ENCODE measurements at regions not wholly inside any gene's neighbourhood (a gene's known extent, or its start where the extent isn't known, plus 50 kb on each side); places are given as distances from the start of the nearest gene placed in this dataset.

DNA sequence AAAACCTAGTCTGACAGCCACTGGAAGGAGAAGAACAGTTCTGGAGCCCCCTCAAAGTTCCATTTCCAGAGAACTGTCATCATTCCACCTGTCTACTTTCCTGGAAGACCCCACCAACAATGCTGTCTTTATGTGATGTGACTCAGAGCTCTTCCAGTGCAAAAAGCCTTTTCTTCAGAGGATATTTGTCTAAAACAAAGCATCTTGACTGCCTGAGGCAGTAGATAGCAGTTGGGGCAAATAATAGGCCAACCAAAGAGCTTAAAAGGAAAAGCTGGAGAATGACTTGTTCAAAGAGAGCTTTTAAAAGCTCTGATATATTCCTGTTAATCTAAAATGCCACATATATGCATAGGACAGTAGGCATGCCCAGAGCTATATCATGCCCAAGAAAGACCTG, 62.6 kb downstream of the MIS18A start:
- ATAC-seq, result no peak
- intact Hi-C loops (cut with DNase I), result no loop called here
- no peak overlapping the region for H3K27ac ChIP-seq

DNA sequence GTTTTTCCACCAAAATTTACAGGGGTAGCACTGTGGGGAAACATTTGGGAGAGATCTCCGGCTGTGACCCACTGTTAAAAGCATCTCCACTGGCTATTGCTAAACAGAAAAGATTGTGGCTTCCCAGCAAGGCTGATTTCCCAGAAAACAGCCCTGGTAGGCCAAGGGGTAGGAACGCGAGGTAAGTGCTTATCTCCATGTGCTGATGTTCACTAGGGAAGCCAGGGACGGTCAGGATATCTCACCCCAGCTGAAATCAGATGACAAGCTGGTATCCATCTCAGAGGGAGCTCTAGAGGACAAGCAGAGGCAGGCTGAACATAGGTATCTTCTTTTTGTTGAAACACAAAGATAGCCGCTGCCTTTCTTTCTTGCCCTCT, 63.6 kb downstream of the MIS18A start:
- TF ChIP-seq, protein P1, sequence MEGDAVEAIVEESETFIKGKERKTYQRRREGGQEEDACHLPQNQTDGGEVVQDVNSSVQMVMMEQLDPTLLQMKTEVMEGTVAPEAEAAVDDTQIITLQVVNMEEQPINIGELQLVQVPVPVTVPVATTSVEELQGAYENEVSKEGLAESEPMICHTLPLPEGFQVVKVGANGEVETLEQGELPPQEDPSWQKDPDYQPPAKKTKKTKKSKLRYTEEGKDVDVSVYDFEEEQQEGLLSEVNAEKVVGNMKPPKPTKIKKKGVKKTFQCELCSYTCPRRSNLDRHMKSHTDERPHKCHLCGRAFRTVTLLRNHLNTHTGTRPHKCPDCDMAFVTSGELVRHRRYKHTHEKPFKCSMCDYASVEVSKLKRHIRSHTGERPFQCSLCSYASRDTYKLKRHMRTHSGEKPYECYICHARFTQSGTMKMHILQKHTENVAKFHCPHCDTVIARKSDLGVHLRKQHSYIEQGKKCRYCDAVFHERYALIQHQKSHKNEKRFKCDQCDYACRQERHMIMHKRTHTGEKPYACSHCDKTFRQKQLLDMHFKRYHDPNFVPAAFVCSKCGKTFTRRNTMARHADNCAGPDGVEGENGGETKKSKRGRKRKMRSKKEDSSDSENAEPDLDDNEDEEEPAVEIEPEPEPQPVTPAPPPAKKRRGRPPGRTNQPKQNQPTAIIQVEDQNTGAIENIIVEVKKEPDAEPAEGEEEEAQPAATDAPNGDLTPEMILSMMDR (IDR thresholded peaks at IDR 0.05), result no peak
- Histone ChIP-seq H3K4me3 (no peak overlapping the region), H3K4me1 (no peaks in the 10 kb centered on the region), H3K27me3 (ENCODE audit: insufficient read depth in 3 of 3, low read length in 2 of 3) (no peaks in the 10 kb centered on the region), H3K27ac (no peak overlapping the region), H3K9me3 (no peaks in the 10 kb centered on the region), H3K36me3 (ENCODE audit: insufficient read depth in 1 of 2, low read depth in 1 of 2) (no peaks in the 10 kb centered on the region)
- ATAC-seq, result no peak
- no peak for DNase-seq
- intact Hi-C loops (cut with DNase I), result no loop called here
- WGBS, 3 donors, result 59 to 80% (median 70%) methylated on average over 5 of the region's 5 CpGs

More for the DNA sequence above, 62.6 kb downstream of the MIS18A start:
- Histone ChIP-seq H3K4me1 (no peaks in the 10 kb centered on the region), H3K4me3 (no peak overlapping the region), H3K9me3 (no peaks in the 10 kb centered on the region), H3K36me3 (ENCODE audit: insufficient read depth in 1 of 2, low read depth in 1 of 2) (no peaks in the 10 kb centered on the region), H3K27me3 (ENCODE audit: insufficient read depth in 3 of 3, low read length in 2 of 3) (no peaks in the 10 kb centered on the region)
- no peak for DNase-seq
- TF ChIP-seq, protein P1 (IDR thresholded peaks at IDR 0.05), result no peak

DNA sequence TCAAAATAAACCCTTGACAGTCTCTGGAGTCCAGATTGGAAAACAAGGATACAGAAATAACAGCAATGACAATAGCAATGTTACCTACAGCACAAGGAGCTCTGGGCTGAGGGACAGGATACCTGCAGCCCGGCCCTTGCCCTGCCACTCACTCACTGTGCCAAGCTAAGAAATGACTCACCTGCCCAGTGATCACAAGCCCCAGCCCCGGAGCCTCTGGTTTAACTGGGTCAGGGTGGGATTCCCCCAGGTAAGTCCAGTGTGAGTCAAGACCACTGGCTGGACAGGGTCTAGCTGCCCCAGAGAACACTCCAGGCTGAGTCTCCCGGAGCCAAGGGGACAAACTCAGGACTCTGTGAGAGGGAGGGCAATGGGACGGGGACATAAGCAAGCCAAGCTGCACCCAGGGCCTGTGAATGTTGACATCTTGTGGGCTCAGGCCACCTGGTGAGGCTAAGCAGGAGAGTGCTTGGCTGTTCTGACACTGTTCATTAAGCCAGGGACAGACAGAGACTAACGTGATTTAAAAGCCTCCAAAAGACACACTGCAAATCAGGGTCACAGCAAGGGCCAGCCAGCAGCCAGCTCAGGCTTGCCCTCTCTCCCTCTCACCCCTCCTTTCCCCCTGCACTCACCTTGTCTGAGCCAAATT, 64.1 kb downstream of the MIS18A start:
- TF ChIP-seq, protein P1 (IDR thresholded peaks at IDR 0.05), result no peak
- H3K9me3 ChIP-seq, result no peaks in the 10 kb centered on the region
- H3K4me3 ChIP-seq, result no peak overlapping the region
- H3K36me3 ChIP-seq (ENCODE audit: insufficient read depth in 1 of 2, low read depth in 1 of 2), result no peaks in the 10 kb centered on the region
- H3K4me1 ChIP-seq, result no peaks in the 10 kb centered on the region
- no peak for ATAC-seq
- DNase-seq, result no peak
- WGBS, 3 donors, result 72 to 82% (median 73%) methylated on average over 5 of the region's 5 CpGs
- H3K27ac ChIP-seq, result no peak overlapping the region
- intact Hi-C loops (cut with DNase I), result no loop called here
- H3K27me3 ChIP-seq (ENCODE audit: insufficient read depth in 3 of 3, low read length in 2 of 3), result no peaks in the 10 kb centered on the region

DNA sequence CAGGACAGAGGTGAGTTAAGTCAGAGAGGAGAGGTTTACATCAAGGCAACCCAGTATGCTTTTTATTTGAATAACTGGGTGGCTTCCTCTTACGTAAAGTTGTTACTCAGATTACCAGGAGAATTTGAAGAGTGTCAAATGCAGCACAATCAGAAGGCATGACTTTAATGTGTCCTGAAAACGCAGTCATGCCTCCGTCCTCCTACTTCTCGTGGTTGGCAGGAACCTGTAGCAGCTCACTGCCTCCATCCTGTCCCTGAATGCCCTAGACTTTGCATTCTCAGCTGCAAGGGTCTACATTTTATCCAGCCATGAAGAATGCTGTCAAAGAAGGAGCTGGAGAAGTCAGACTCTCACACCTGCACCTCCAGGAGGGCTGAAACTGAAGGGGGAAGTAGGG, 66.7 kb downstream of the MIS18A start:
- intact Hi-C loops (cut with DNase I), result no loop called here
- Histone ChIP-seq H3K4me3 (no peak overlapping the region), H3K36me3 (ENCODE audit: insufficient read depth in 1 of 2, low read depth in 1 of 2) (no peaks in the 10 kb centered on the region), H3K9me3 (no peaks in the 10 kb centered on the region), H3K27me3 (ENCODE audit: insufficient read depth in 3 of 3, low read length in 2 of 3) (no peaks in the 10 kb centered on the region), H3K4me1 (no peaks in the 10 kb centered on the region), H3K27ac (no peak overlapping the region)
- no peak for ATAC-seq
- TF ChIP-seq, protein P1 (IDR thresholded peaks at IDR 0.05), result no peak
- DNase-seq, result no peak
- WGBS, 3 donors, result 81 to 86% (median 82%) methylated on average over 4 of the region's 4 CpGs

DNA sequence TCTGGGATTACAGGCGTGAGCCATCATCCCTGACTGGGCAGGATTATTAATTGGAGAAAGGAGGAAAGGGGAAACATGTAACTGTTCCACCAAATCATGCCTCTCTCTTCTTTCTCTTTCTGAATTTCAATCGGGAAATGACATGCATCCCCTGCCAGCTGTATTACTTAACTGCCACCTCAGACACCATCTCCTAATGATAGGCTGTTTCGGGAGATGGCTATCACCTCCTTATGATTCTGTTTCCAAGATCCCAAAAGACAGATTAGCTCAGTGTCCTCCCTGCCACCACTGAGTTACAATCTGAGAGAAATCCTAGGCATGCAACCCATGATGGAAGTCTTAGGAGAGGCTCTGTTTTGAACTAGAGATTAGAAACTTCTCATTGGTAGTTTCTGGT, 67.5 kb downstream of the MIS18A start:
- Histone ChIP-seq H3K27ac (no peak overlapping the region), H3K4me1 (no peaks in the 10 kb centered on the region), H3K36me3 (ENCODE audit: insufficient read depth in 1 of 2, low read depth in 1 of 2) (no peaks in the 10 kb centered on the region), H3K4me3 (no peak overlapping the region), H3K9me3 (no peaks in the 10 kb centered on the region), H3K27me3 (ENCODE audit: insufficient read depth in 3 of 3, low read length in 2 of 3) (no peaks in the 10 kb centered on the region)
- TF ChIP-seq, protein P1 (IDR thresholded peaks at IDR 0.05), result no peak
- ATAC-seq (no peak), DNase-seq (no peak)
- WGBS, 3 donors, result 87 to 91% (median 88%) methylated on average over 3 of the region's 3 CpGs
- intact Hi-C loops (cut with DNase I), result no loop called here
